GM12878 (cell line): ENCODE measurements at regions not wholly inside any gene's neighbourhood (a gene's known extent, or its start where the extent isn't known, plus 50 kb on each side); places are given as distances from the start of the nearest gene placed in this dataset.

Experiments
- ATAC-seq: fragments of 200-7000 bp; cut with Tn5 transposase; 3 replicates; pipeline ENCODE4 v1.9.1; 2020; ENCODE audit warnings: mild to moderate bottlenecking, moderate library complexity
- BruUV-seq: library from RNA; stranded (reverse); fragments of 400-500 nt; replicated peaks from 2 replicates; lab custom pipeline; 2021; lab: Mats Ljungman, UMichigan
- CTCF ChIA-PET: fragments of 300-600 bp; sonication (Branson Sonifier 250); formaldehyde crosslinking; extraction: SDS; loops from one replicate; lab custom pipeline; 2021; ENCODE audit warnings: inconsistent platforms; lab: Yijun Ruan, JAX
- POLR2A ChIA-PET: fragments of 350-600 bp; formaldehyde crosslinking; extraction: SDS; loops from one replicate; lab custom pipeline; 2021; ENCODE audit warnings: inconsistent platforms; lab: Charles Lee
- RAD21 ChIA-PET: fragments of 300-600 bp; sonication (Branson Sonifier 250); formaldehyde crosslinking; loops from one replicate; lab custom pipeline; 2023; ENCODE audit warnings: antibody characterized with exemption; ENCODE audit not compliant: unreplicated experiment; lab: Charles Lee
- SMC1A ChIA-PET: fragments of 300-600 bp; sonication (Branson Sonifier 250); formaldehyde crosslinking; loops from one replicate; lab custom pipeline; 2023; ENCODE audit not compliant: unreplicated experiment, uncharacterized antibody; lab: Charles Lee
- DNase-seq: peaks from one replicate; pipeline ENCODE4 v3.0.0-alpha.2; 2011; ENCODE audit warnings: low read depth, low spot score
- FAIRE-seq: peaks from 3 replicates; lab custom pipeline; 2011; peaks lifted over from hg19 to GRCh38; lab: Jason Lieb, UNC
- H2AFZ ChIP-seq: 2 replicates; pipeline ENCODE4 v1.6.0; 2011; ENCODE audit warnings: low read depth, low read length, control low read depth; ENCODE audit not compliant: control insufficient read depth
- H3K27ac ChIP-seq: 2 replicates; pipeline ENCODE4 v1.5.1; 2011; ENCODE audit warnings: control low read depth; ENCODE audit not compliant: control insufficient read depth, insufficient read depth
- H3K27me3 ChIP-seq, 2 experiments: replicated peaks in 1 of 2; 2 replicates each; pipeline versions ENCODE4 v1.6.0 to v1.6.1; 2011; ENCODE audit warnings: low read length in 1 of 2; ENCODE audit not compliant: control insufficient read depth in 2 of 2, insufficient read depth in 2 of 2
- H3K36me3 ChIP-seq, 2 experiments: 2 replicates each; pipeline ENCODE4 v1.5.1; 2011; ENCODE audit warnings: low read length in 1 of 2; ENCODE audit not compliant: control insufficient read depth in 2 of 2, insufficient read depth in 2 of 2
- H3K4me1 ChIP-seq: 2 replicates; pipeline ENCODE4 v1.6.1; 2011; ENCODE audit warnings: mild to moderate bottlenecking, low read length, moderate library complexity, mixed read lengths; ENCODE audit not compliant: control insufficient read depth, insufficient read depth
- H3K4me2 ChIP-seq: 2 replicates; pipeline ENCODE4 v1.6.0; 2011; ENCODE audit warnings: control low read depth; ENCODE audit not compliant: control insufficient read depth, insufficient read depth
- H3K4me3 ChIP-seq: fragments of 200-600 bp; sonication (generic); 2 replicates; pipeline ENCODE4 v1.5.1; 2016
- H3K79me2 ChIP-seq: 2 replicates; pipeline ENCODE4 v1.6.0; 2011; ENCODE audit warnings: low read length; ENCODE audit not compliant: control insufficient read depth, insufficient read depth
- H3K9ac ChIP-seq: 2 replicates; pipeline ENCODE4 v1.8.0; 2011; ENCODE audit warnings: low read length, control low read depth, mixed read lengths; ENCODE audit not compliant: control insufficient read depth, insufficient read depth
- H3K9me3 ChIP-seq: replicated peaks from 3 replicates; pipeline ENCODE4 v1.5.1; 2011; ENCODE audit warnings: mild to moderate bottlenecking, low read length; ENCODE audit not compliant: control insufficient read depth, insufficient read depth
- H4K20me1 ChIP-seq: 2 replicates; pipeline ENCODE4 v1.6.0; 2011; ENCODE audit not compliant: control insufficient read depth, insufficient read depth
- BHLHE40 ChIP-seq, 2 experiments: fragments of 450-650 bp in 1 of 2; IDR thresholded peaks; 2 replicates each; pipeline ENCODE4 v1.6.1; 2011 to 2017; ENCODE audit warnings: low read depth in 2 of 2, borderline replicate concordance in 1 of 2, improper control_type of control experiment in 1 of 2, low read length in 1 of 2, mild to moderate bottlenecking in 1 of 2
- BRCA1 ChIP-seq: IDR thresholded peaks from 2 replicates; pipeline ENCODE4 v1.6.1; 2011; ENCODE audit warnings: low read depth, low read length, improper control_type of control experiment
- CHD1 ChIP-seq: IDR thresholded peaks from 2 replicates; pipeline ENCODE4 v1.6.1; 2012; ENCODE audit warnings: low read depth, low read length, improper control_type of control experiment
- ELK1 ChIP-seq: IDR thresholded peaks from 2 replicates; pipeline ENCODE4 v1.6.1; 2012; ENCODE audit warnings: low read depth, low read length, improper control_type of control experiment
- ETV6 ChIP-seq, 2 experiments: fragments of 450-650 bp in 1 of 2; IDR thresholded peaks in 1 of 2; conservative IDR thresholded peaks in 1 of 2; 2 replicates each; pipeline ENCODE4 v1.6.1; 2014; ENCODE audit warnings: antibody characterized with exemption in 1 of 2, borderline replicate concordance in 1 of 2, low read depth in 1 of 2, mild to moderate bottlenecking in 1 of 2, moderate library complexity in 1 of 2
- JUND ChIP-seq: IDR thresholded peaks from 2 replicates; pipeline ENCODE4 v1.6.1; 2012; ENCODE audit warnings: low read depth, mild to moderate bottlenecking, low read length, improper control_type of control experiment, moderate library complexity
- MEF2B ChIP-seq: fragments of 450-650 bp; IDR thresholded peaks from 2 replicates; pipeline ENCODE4 v1.6.1; 2018; ENCODE audit warnings: mild to moderate bottlenecking, moderate library complexity; ENCODE audit not compliant: partially characterized antibody, poor library complexity, severe bottlenecking
- PAX5 ChIP-seq: IDR thresholded peaks from 2 replicates; pipeline ENCODE4 v1.6.1; 2011; ENCODE audit warnings: low read depth, low read length, borderline replicate concordance
- PKNOX1 ChIP-seq: fragments of 450-650 bp; IDR thresholded peaks from 2 replicates; pipeline ENCODE4 v1.6.1; 2016; ENCODE audit warnings: mild to moderate bottlenecking
- POLR2AphosphoS5 ChIP-seq: IDR thresholded peaks from 2 replicates; pipeline ENCODE4 v1.6.1; 2011; ENCODE audit warnings: mild to moderate bottlenecking, low read length, inconsistent platforms
- RB1 ChIP-seq: fragments of 450-650 bp; formaldehyde crosslinking; IDR thresholded peaks from 2 replicates; pipeline ENCODE4 v1.6.1; 2017; ENCODE audit warnings: mild to moderate bottlenecking, borderline replicate concordance
- RELA ChIP-seq: fragments of 450-650 bp; IDR thresholded peaks from 2 replicates; pipeline ENCODE4 v1.8.0; 2014; ENCODE audit warnings: borderline replicate concordance; ENCODE audit not compliant: partially characterized antibody
- SIN3A ChIP-seq: IDR thresholded peaks from 2 replicates; pipeline ENCODE4 v1.6.1; 2012; ENCODE audit warnings: low read depth, low read length, improper control_type of control experiment
- TAF1 ChIP-seq: IDR thresholded peaks from 2 replicates; pipeline ENCODE4 v1.6.1; 2011; ENCODE audit warnings: mild to moderate bottlenecking, low read depth, low read length, borderline replicate concordance
- TBL1XR1 ChIP-seq: IDR thresholded peaks from 2 replicates; pipeline ENCODE4 v1.6.1; 2012; ENCODE audit warnings: low read depth, low read length, improper control_type of control experiment
- TCF3 ChIP-seq: IDR thresholded peaks from 2 replicates; pipeline ENCODE4 v1.6.1; 2012; ENCODE audit warnings: low read depth, mild to moderate bottlenecking, low read length, borderline replicate concordance; ENCODE audit not compliant: insufficient read depth
- TCF7 ChIP-seq: IDR thresholded peaks from 2 replicates; pipeline ENCODE4 v1.6.1; 2014; ENCODE audit warnings: antibody characterized with exemption, borderline replicate concordance
- WGBS: methylation state at CpG from one replicate; pipeline ENCODE4 v1.1.6; 2016; ENCODE audit warnings: low lambda C conversion rate; ENCODE audit not compliant: insufficient replicate concordance, insufficient coverage; ENCODE audit errors: missing lambda C conversion rate; 5-methylcytosine and 5-hydroxymethylcytosine counted together
- in situ Hi-C: fragments of 300-500 bp; cut with MboI; formaldehyde crosslinking; loops from 9 replicates; pipeline ENCODE4 v1.14.3; 2018; ENCODE audit warnings: mixed read lengths
- intact Hi-C: fragments of 100-400 bp; cut with micrococcal nuclease; formaldehyde crosslinking; loops from one replicate; pipeline ENCODE4 v1.14.2; 2022; ENCODE audit not compliant: unreplicated experiment
- TF ChIP-seq, protein P1 (sequence below): fragments of 450-650 bp; IDR thresholded peaks from 2 replicates; pipeline ENCODE4 v1.6.1; 2014; ENCODE audit warnings: mild to moderate bottlenecking
- TF ChIP-seq, protein P2 (sequence below): fragments of 150-350 bp; IDR thresholded peaks from 2 replicates; pipeline ENCODE4 v1.6.1; 2016; ENCODE audit warnings: low read depth, low read length

DNA sequence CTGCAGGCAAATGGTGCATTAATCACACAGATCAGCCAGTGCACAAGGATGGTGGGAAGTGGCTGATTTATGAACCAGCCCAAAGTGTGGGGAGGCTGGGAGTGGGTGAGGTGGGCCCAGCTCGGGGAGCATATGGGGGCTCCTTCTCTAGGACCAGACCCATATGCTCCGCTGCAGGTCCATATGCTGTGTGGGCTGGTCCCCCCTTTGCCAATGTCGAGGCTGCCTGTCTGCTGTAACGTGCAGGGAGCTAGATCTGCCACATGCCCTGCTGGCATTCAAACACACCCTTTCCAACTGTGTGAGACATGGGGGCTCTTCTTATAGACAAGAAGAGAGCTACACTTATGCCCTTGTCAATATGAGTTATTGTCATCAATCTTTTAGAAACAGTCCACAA, 566.3 kb downstream of the DHX35 start:
- BruUV-seq: no TSS peak
- FAIRE-seq: no peak

More for the DNA sequence above, 566.3 kb downstream of the DHX35 start:
- H2AFZ ChIP-seq: no peak overlapping the region
- no peak for DNase-seq
- H3K9me3 ChIP-seq: no peaks in the 10 kb centered on the region
- no peak overlapping the region for H3K9ac ChIP-seq
- no peak overlapping the region for H3K27ac ChIP-seq
- TF ChIP-seq PKNOX1: no peak
- TF ChIP-seq ELK1: no peak
- no peak for TF ChIP-seq RELA
- TF ChIP-seq RB1: no peak
- no peak for TF ChIP-seq CHD1
- no peak for TF ChIP-seq SIN3A
- no peak for TF ChIP-seq POLR2AphosphoS5
- TF ChIP-seq JUND: no peak
- no peak for TF ChIP-seq TCF3
- TF ChIP-seq ETV6 (conservative IDR thresholded peaks at IDR 0.05 in 1 of 2, IDR thresholded peaks at IDR 0.05 in 1 of 2; ENCODE audit: borderline replicate concordance in 1 of 2, low read depth in 1 of 2): no peak
- no peak for TF ChIP-seq MEF2B
- TF ChIP-seq, protein P1, sequence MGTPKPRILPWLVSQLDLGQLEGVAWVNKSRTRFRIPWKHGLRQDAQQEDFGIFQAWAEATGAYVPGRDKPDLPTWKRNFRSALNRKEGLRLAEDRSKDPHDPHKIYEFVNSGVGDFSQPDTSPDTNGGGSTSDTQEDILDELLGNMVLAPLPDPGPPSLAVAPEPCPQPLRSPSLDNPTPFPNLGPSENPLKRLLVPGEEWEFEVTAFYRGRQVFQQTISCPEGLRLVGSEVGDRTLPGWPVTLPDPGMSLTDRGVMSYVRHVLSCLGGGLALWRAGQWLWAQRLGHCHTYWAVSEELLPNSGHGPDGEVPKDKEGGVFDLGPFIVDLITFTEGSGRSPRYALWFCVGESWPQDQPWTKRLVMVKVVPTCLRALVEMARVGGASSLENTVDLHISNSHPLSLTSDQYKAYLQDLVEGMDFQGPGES: no peak
- no peak for TF ChIP-seq TAF1
- no peak for TF ChIP-seq BRCA1
- no peak for TF ChIP-seq PAX5
- TF ChIP-seq TBL1XR1: no peak
- no peak for TF ChIP-seq BHLHE40 (IDR thresholded peaks at IDR 0.05; ENCODE audit: borderline replicate concordance in 1 of 2, low read depth in 2 of 2, low read length in 1 of 2)
- TF ChIP-seq TCF7: no peak
- TF ChIP-seq, protein P2, sequence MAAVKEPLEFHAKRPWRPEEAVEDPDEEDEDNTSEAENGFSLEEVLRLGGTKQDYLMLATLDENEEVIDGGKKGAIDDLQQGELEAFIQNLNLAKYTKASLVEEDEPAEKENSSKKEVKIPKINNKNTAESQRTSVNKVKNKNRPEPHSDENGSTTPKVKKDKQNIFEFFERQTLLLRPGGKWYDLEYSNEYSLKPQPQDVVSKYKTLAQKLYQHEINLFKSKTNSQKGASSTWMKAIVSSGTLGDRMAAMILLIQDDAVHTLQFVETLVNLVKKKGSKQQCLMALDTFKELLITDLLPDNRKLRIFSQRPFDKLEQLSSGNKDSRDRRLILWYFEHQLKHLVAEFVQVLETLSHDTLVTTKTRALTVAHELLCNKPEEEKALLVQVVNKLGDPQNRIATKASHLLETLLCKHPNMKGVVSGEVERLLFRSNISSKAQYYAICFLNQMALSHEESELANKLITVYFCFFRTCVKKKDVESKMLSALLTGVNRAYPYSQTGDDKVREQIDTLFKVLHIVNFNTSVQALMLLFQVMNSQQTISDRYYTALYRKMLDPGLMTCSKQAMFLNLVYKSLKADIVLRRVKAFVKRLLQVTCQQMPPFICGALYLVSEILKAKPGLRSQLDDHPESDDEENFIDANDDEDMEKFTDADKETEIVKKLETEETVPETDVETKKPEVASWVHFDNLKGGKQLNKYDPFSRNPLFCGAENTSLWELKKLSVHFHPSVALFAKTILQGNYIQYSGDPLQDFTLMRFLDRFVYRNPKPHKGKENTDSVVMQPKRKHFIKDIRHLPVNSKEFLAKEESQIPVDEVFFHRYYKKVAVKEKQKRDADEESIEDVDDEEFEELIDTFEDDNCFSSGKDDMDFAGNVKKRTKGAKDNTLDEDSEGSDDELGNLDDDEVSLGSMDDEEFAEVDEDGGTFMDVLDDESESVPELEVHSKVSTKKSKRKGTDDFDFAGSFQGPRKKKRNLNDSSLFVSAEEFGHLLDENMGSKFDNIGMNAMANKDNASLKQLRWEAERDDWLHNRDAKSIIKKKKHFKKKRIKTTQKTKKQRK: no peak
- intact Hi-C loops: no loop called here
- H3K4me3 ChIP-seq: no peak overlapping the region
- no peak for ATAC-seq
- ChIA-PET POLR2A (no interaction called here), RAD21 (no interaction called here), SMC1A (no interaction called here), CTCF (no interaction called here)
- H3K4me1 ChIP-seq: no peaks in the 10 kb centered on the region
- WGBS: 6% methylated on average over 4 of the region's 4 CpGs
- no peak overlapping the region for H3K4me2 ChIP-seq
- no peaks in the 10 kb centered on the region for H3K27me3 ChIP-seq
- no peaks in the 10 kb centered on the region for H4K20me1 ChIP-seq
- no peaks in the 10 kb centered on the region for H3K79me2 ChIP-seq
- in situ Hi-C loops: no loop called here
- no peaks in the 10 kb centered on the region for H3K36me3 ChIP-seq
